Activated naive CD8-positive, alpha-beta T cell treated with anti-CD3 and anti-CD28 coated beads, Interleukin-2, amount 10 ng/mL, durations not matched to agents 7 days and 5 days (primary cell): ENCODE measurements at regions not wholly inside any gene's neighbourhood (a gene's known extent, or its start where the extent isn't known, plus 50 kb on each side); places are given as distances from the start of the nearest gene placed in this dataset.

Experiments
- ATAC-seq: fragments of 150-1000 bp; cut with Tn5 transposase; one replicate; pipeline ENCODE4 v1.10.0; 2021; ENCODE audit warnings: low read depth, moderate library complexity
- POLR2A ChIA-PET: fragments of 350-600 bp; sonication (Branson Sonifier 250); formaldehyde crosslinking; loops from one replicate; lab custom pipeline; 2021; ENCODE audit warnings: antibody characterized with exemption; lab: Charles Lee
- DNase-seq: peaks from one replicate; pipeline ENCODE4 v3.0.0; 2021
- H3K27ac Mint-ChIP-seq: one replicate; pipeline ENCODE4 v1.8.0; 2022; ENCODE audit warnings: mild to moderate bottlenecking, mixed read lengths
- H3K27me3 Mint-ChIP-seq: one replicate; pipeline ENCODE4 v1.8.0; 2022; ENCODE audit warnings: mild to moderate bottlenecking, moderate library complexity, mixed read lengths
- H3K36me3 Mint-ChIP-seq: one replicate; pipeline ENCODE4 v1.8.0; 2021; ENCODE audit warnings: mild to moderate bottlenecking, mixed read lengths
- H3K4me1 Mint-ChIP-seq: one replicate; pipeline ENCODE4 v1.8.0; 2021; ENCODE audit warnings: mixed read lengths
- H3K4me3 Mint-ChIP-seq: one replicate; pipeline ENCODE4 v1.8.0; 2022; ENCODE audit warnings: mild to moderate bottlenecking, moderate library complexity, mixed read lengths
- H3K9me3 Mint-ChIP-seq: one replicate; pipeline ENCODE4 v1.8.0; 2021; ENCODE audit warnings: mixed read lengths

GRCh38 chr6:163985040-163985439, 570.5 kb downstream of the QKI start:
- peaks cover 6% of the 10 kb centered on the region for H3K4me1 Mint-ChIP-seq

GRCh38 chr6:163984124-163984936, 569.8 kb downstream of the QKI start:
- POLR2A ChIA-PET = no interaction called here
- ATAC-seq = no peak
- Mint-ChIP-seq H3K36me3 (no peaks in the 10 kb centered on the region), H3K4me1 (peaks cover 6% of the 10 kb centered on the region), H3K27ac (no peak overlapping the region), H3K4me3 (no peak overlapping the region), H3K9me3 (no peaks in the 10 kb centered on the region), H3K27me3 (no peaks in the 10 kb centered on the region)
- DNase-seq = no peak

More at GRCh38 chr6:163985040-163985439, 570.5 kb downstream of the QKI start:
- H3K27me3 Mint-ChIP-seq = no peaks in the 10 kb centered on the region
- DNase-seq = no peak
- H3K36me3 Mint-ChIP-seq = no peaks in the 10 kb centered on the region
- POLR2A ChIA-PET = no interaction called here
- H3K4me3 Mint-ChIP-seq = no peak overlapping the region
- H3K27ac Mint-ChIP-seq = no peak overlapping the region
- no peaks in the 10 kb centered on the region for H3K9me3 Mint-ChIP-seq
- ATAC-seq = no peak

GRCh38 chr6:163983679-163984078, 569.2 kb downstream of the QKI start:
- Mint-ChIP-seq H3K27me3 (no peaks in the 10 kb centered on the region), H3K27ac (no peak overlapping the region), H3K9me3 (no peaks in the 10 kb centered on the region), H3K36me3 (no peaks in the 10 kb centered on the region), H3K4me1 (peaks cover 6% of the 10 kb centered on the region), H3K4me3 (no peak overlapping the region)
- POLR2A ChIA-PET = no interaction called here
- ATAC-seq (no peak), DNase-seq (no peak)

GRCh38 chr6:163974322-163974721, 559.8 kb downstream of the QKI start:
- Mint-ChIP-seq H3K4me3 (no peak overlapping the region), H3K27me3 (no peaks in the 10 kb centered on the region), H3K36me3 (no peaks in the 10 kb centered on the region), H3K9me3 (no peaks in the 10 kb centered on the region), H3K4me1 (no peaks in the 10 kb centered on the region), H3K27ac (no peak overlapping the region)
- POLR2A ChIA-PET = no interaction called here
- DNase-seq (no peak), ATAC-seq (no peak)

- no peaks in the 10 kb centered on the region for H3K27me3 Mint-ChIP-seq
- no peak overlapping the region for H3K4me3 Mint-ChIP-seq
- H3K4me1 Mint-ChIP-seq = no peaks in the 10 kb centered on the region
- no peaks in the 10 kb centered on the region for H3K36me3 Mint-ChIP-seq
- DNase-seq = no peak
- ATAC-seq = no peak
- no peak overlapping the region for H3K27ac Mint-ChIP-seq
- no peaks in the 10 kb centered on the region for H3K9me3 Mint-ChIP-seq
- POLR2A ChIA-PET = no interaction called here
These were observed 557.6 kb downstream of the QKI start for GRCh38 chr6:163971841-163972838.

GRCh38 chr6:163970846-163971564, 556.5 kb downstream of the QKI start:
- ATAC-seq = no peak
- POLR2A ChIA-PET = no interaction called here
- no peaks in the 10 kb centered on the region for H3K27me3 Mint-ChIP-seq

GRCh38 chr6:163965426-163966348, 551.2 kb downstream of the QKI start:
- peaks cover 2% of the 10 kb centered on the region for H3K27me3 Mint-ChIP-seq
- DNase-seq = no peak
- H3K9me3 Mint-ChIP-seq = no peaks in the 10 kb centered on the region
- H3K36me3 Mint-ChIP-seq = no peaks in the 10 kb centered on the region
- H3K27ac Mint-ChIP-seq = no peak overlapping the region
- POLR2A ChIA-PET = no interaction called here
- H3K4me3 Mint-ChIP-seq = no peak overlapping the region
- H3K4me1 Mint-ChIP-seq = no peaks in the 10 kb centered on the region
- ATAC-seq = no peak

More at GRCh38 chr6:163970846-163971564, 556.5 kb downstream of the QKI start:
- no peaks in the 10 kb centered on the region for H3K4me1 Mint-ChIP-seq
- H3K4me3 Mint-ChIP-seq = no peak overlapping the region
- no peak for DNase-seq
- H3K27ac Mint-ChIP-seq = no peak overlapping the region
- no peaks in the 10 kb centered on the region for H3K36me3 Mint-ChIP-seq
- H3K9me3 Mint-ChIP-seq = no peaks in the 10 kb centered on the region

- H3K4me3 Mint-ChIP-seq = no peak overlapping the region
- H3K27me3 Mint-ChIP-seq = peaks cover 2% of the 10 kb centered on the region
- ATAC-seq (no peak), DNase-seq (no peak)
- no peaks in the 10 kb centered on the region for H3K9me3 Mint-ChIP-seq
- H3K27ac Mint-ChIP-seq = no peak overlapping the region
- no peaks in the 10 kb centered on the region for H3K4me1 Mint-ChIP-seq
- POLR2A ChIA-PET = no interaction called here
- no peaks in the 10 kb centered on the region for H3K36me3 Mint-ChIP-seq
These were observed 550.3 kb downstream of the QKI start for GRCh38 chr6:163964789-163965188.

GRCh38 chr6:163963205-163964120, 548.9 kb downstream of the QKI start:
- Mint-ChIP-seq H3K9me3 (no peaks in the 10 kb centered on the region), H3K4me3 (no peak overlapping the region), H3K36me3 (no peaks in the 10 kb centered on the region), H3K27me3 (peaks cover 2% of the 10 kb centered on the region), H3K4me1 (no peaks in the 10 kb centered on the region), H3K27ac (no peak overlapping the region)
- no peak for DNase-seq
- POLR2A ChIA-PET = no interaction called here
- no peak for ATAC-seq

- Mint-ChIP-seq H3K4me1 (no peaks in the 10 kb centered on the region), H3K27ac (no peak overlapping the region), H3K36me3 (no peaks in the 10 kb centered on the region), H3K4me3 (no peak overlapping the region), H3K27me3 (peaks cover 2% of the 10 kb centered on the region), H3K9me3 (no peaks in the 10 kb centered on the region)
- no peak for DNase-seq
- ATAC-seq = no peak
- POLR2A ChIA-PET = no interaction called here
These were observed 548.2 kb downstream of the QKI start for GRCh38 chr6:163962627-163963117.

- Mint-ChIP-seq H3K4me1 (no peaks in the 10 kb centered on the region), H3K9me3 (no peaks in the 10 kb centered on the region), H3K36me3 (no peaks in the 10 kb centered on the region), H3K27ac (no peak overlapping the region), H3K27me3 (peaks cover 13% of the 10 kb centered on the region), H3K4me3 (no peak overlapping the region)
- ATAC-seq = no peak
- DNase-seq = no peak
- POLR2A ChIA-PET = no interaction called here
These were observed 545.6 kb downstream of the QKI start for GRCh38 chr6:163960128-163960527.
